ENCODE measurements at regions not wholly inside any gene's neighbourhood (a gene's known extent, or its start where the extent isn't known, plus 50 kb on each side); places are given as distances from the start of the nearest gene placed in this dataset.
A peak's percentile ranks its signal among the peaks of the same experiment; 100 is the strongest.

DNA sequence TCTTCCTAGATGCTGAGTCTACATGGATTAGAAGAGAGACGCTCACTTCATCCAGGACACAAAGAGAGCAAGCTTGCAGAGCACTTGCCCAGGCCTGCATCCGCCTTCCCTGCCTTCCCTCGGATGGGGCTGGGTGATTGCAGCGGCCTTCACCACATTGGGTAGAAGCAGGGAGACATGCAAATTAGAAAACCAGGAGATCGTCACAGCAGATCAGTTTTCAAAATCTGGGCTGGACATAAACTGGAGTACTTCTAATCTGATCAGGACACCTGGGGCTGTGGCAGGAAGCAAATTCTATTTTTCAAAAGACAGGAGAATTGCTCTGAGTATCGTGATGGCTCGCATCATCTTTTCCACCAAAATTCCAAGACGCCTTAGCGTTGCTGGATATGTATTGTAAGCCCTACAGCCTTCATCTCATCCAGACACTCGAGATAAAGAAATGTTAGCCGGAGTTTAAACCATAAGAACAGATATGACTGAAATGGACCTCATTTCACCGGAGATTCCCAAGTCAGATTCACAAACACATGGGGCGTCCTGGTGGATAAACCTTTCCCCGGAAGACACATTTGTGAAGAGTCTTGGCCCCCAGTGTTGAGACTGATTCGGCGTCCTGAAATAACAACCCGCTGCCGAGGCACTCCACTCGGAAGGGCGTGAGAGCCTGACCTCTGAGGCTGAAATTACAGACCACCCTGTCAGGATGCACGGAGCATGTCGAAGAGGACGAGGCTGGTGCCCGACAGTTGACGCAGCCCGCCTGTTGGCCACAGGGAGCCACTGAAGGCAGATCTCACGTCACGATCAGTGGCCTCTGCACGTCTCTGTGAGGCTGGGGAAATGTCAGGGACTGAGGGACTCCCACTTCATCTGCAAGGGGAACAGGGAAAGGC, 91.2 kb upstream of the PARD3 start:
- RAD21 ChIA-PET (ENCODE audit: low non-redundant PET in 1 of 2, low total read pairs in 2 of 2, uncharacterized antibody in 2 of 2, unreplicated experiment in 2 of 2), result no interaction called here
- Histone ChIP-seq H3K9me2 (ENCODE audit: insufficient read depth) (no peaks in the 10 kb centered on the region; the same call in 1 of the 2 replicates), H3K9ac (ENCODE audit: low read length) (no peak overlapping the region), H3K4me3 (replicated peaks in 1 of 2; ENCODE audit: low read depth in 1 of 2, low read length in 2 of 2) (no peak overlapping the region), H3K27me3 (ENCODE audit: insufficient read depth, low read length) (no peaks in the 10 kb centered on the region), H3K4me1 (ENCODE audit: control insufficient read depth in 1 of 2, insufficient read depth in 2 of 2, low read length in 2 of 2) (no peaks in the 10 kb centered on the region; a peak in 1 of 4 replicates), H3K36me3 (ENCODE audit: control insufficient read depth in 1 of 2, insufficient read depth in 2 of 2, low read length in 2 of 2) (no peaks in the 10 kb centered on the region), H2AFZ (ENCODE audit: low read depth, low read length, poor library complexity, severe bottlenecking) (no peak overlapping the region), H3K4me2 (ENCODE audit: low read length) (no peak overlapping the region), H3K79me2 (ENCODE audit: insufficient read depth, low read length) (no peaks in the 10 kb centered on the region), H4K20me1 (ENCODE audit: insufficient read depth) (no peaks in the 10 kb centered on the region), H3K27ac (ENCODE audit: low read depth, low read length) (no peak overlapping the region), H3K9me3 (ENCODE audit: control insufficient read depth in 1 of 2, insufficient read depth in 1 of 2, low read depth in 1 of 2, low read length in 2 of 2) (no peaks in the 10 kb centered on the region)
- CTCF ChIA-PET, result no interaction called here
- TF ChIP-seq SP1 (IDR thresholded peaks at IDR 0.05; ENCODE audit: low read depth) (no peak), SIN3A (IDR thresholded peaks at IDR 0.05; ENCODE audit: low read depth) (no peak), ZFX (IDR thresholded peaks at IDR 0.05) (no peak), CBX3 (IDR thresholded peaks at IDR 0.05; ENCODE audit: low read depth) (no peak), POLR2AphosphoS5 (IDR thresholded peaks at IDR 0.05; ENCODE audit: low read depth, low read length) (no peak), ELF1 (IDR thresholded peaks at IDR 0.05; ENCODE audit: borderline replicate concordance, low read depth) (no peak)
- TF ChIP-seq, protein P1, sequence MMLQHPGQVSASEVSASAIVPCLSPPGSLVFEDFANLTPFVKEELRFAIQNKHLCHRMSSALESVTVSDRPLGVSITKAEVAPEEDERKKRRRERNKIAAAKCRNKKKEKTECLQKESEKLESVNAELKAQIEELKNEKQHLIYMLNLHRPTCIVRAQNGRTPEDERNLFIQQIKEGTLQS (IDR thresholded peaks at IDR 0.05), result no peak
- no peak for DNase-seq (ENCODE audit: low read depth, low spot score)
- ATAC-seq, result 0 out of 2 replicates have a peak, but pooled peaks have one; percentile 30
- BruUV-seq (replicated peaks), result no TSS peak
- intact Hi-C loops (cut with micrococcal nuclease), result no loop called here
- POLR2A ChIA-PET, result no interaction called here

DNA sequence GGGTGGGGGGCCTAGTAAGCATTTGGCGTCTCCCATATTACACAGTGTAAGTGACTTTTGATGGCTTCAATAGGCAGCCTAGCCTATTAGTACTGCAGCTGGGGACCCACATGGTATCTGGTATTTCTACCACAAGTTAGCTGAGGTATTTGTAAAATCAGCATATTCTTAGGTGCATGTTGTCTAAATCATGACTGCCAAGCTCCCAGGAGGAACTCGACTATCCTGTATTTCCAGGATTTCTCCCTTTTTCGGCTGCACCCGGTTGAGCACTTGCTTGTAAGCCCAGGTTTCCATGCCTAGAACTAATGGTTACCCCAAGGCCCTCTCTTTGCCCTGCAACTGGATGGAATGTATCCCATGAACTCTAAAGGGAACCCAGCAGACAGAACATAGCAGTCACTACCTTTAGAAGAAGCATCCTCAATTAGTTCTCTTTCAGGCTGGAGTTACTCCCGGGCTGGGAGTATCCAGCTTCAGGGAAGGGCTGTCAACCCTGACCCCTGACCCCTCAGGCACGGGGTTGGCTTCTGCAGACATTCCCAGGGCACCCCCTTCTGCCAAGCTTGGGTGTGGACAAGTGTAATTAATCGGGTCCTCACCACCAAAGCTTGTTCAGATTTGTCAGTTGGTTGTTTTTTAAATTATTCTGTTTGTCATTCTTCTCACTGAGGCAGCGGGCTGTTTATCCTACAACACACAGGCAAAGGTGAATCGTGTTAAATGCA, 90.3 kb upstream of the PARD3 start:
- DNase-seq (ENCODE audit: low read depth, low spot score) (no peak), ATAC-seq (no peak)
- Histone ChIP-seq H3K9me3 (ENCODE audit: control insufficient read depth in 1 of 2, insufficient read depth in 1 of 2, low read depth in 1 of 2, low read length in 2 of 2) (no peaks in the 10 kb centered on the region), H3K4me2 (ENCODE audit: low read length) (no peak overlapping the region), H3K27me3 (ENCODE audit: insufficient read depth, low read length) (no peaks in the 10 kb centered on the region), H3K9ac (ENCODE audit: low read length) (no peak overlapping the region), H3K4me1 (ENCODE audit: control insufficient read depth in 1 of 2, insufficient read depth in 2 of 2, low read length in 2 of 2) (no peaks in the 10 kb centered on the region; a peak in 1 of 4 replicates), H3K36me3 (ENCODE audit: control insufficient read depth in 1 of 2, insufficient read depth in 2 of 2, low read length in 2 of 2) (no peaks in the 10 kb centered on the region), H3K27ac (ENCODE audit: low read depth, low read length) (no peak overlapping the region), H3K79me2 (ENCODE audit: insufficient read depth, low read length) (no peaks in the 10 kb centered on the region), H3K9me2 (ENCODE audit: insufficient read depth) (no peaks in the 10 kb centered on the region; the same call in 1 of the 2 replicates), H2AFZ (ENCODE audit: low read depth, low read length, poor library complexity, severe bottlenecking) (no peak overlapping the region), H3K4me3 (replicated peaks in 1 of 2; ENCODE audit: low read depth in 1 of 2, low read length in 2 of 2) (no peak overlapping the region), H4K20me1 (ENCODE audit: insufficient read depth) (no peaks in the 10 kb centered on the region)
- ChIA-PET RAD21 (ENCODE audit: low non-redundant PET in 1 of 2, low total read pairs in 2 of 2, uncharacterized antibody in 2 of 2, unreplicated experiment in 2 of 2) (no interaction called here), POLR2A (no interaction called here), CTCF (no interaction called here)
- BruUV-seq (replicated peaks), result no TSS peak
- intact Hi-C loops (cut with micrococcal nuclease), result no loop called here
- TF ChIP-seq, protein P2, sequence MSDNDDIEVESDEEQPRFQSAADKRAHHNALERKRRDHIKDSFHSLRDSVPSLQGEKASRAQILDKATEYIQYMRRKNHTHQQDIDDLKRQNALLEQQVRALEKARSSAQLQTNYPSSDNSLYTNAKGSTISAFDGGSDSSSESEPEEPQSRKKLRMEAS (IDR thresholded peaks at IDR 0.05), result no peak
- TF ChIP-seq EZH2phosphoT487 (IDR thresholded peaks at IDR 0.05; ENCODE audit: borderline replicate concordance) (no peak), POLR2AphosphoS5 (IDR thresholded peaks at IDR 0.05; ENCODE audit: low read depth, low read length) (no peak), POLR2A (IDR thresholded peaks at IDR 0.05; ENCODE audit: borderline replicate concordance, extremely low read depth, insufficient read depth, insufficient read length) (no peak), RAD21 (IDR thresholded peaks at IDR 0.05; ENCODE audit: low read depth) (no peak)
- TF ChIP-seq, protein P3, sequence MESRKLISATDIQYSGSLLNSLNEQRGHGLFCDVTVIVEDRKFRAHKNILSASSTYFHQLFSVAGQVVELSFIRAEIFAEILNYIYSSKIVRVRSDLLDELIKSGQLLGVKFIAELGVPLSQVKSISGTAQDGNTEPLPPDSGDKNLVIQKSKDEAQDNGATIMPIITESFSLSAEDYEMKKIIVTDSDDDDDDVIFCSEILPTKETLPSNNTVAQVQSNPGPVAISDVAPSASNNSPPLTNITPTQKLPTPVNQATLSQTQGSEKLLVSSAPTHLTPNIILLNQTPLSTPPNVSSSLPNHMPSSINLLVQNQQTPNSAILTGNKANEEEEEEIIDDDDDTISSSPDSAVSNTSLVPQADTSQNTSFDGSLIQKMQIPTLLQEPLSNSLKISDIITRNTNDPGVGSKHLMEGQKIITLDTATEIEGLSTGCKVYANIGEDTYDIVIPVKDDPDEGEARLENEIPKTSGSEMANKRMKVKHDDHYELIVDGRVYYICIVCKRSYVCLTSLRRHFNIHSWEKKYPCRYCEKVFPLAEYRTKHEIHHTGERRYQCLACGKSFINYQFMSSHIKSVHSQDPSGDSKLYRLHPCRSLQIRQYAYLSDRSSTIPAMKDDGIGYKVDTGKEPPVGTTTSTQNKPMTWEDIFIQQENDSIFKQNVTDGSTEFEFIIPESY (IDR thresholded peaks at IDR 0.05; ENCODE audit: extremely low read depth, insufficient replicate concordance, low read length), result no peak
- TF ChIP-seq, protein P4, sequence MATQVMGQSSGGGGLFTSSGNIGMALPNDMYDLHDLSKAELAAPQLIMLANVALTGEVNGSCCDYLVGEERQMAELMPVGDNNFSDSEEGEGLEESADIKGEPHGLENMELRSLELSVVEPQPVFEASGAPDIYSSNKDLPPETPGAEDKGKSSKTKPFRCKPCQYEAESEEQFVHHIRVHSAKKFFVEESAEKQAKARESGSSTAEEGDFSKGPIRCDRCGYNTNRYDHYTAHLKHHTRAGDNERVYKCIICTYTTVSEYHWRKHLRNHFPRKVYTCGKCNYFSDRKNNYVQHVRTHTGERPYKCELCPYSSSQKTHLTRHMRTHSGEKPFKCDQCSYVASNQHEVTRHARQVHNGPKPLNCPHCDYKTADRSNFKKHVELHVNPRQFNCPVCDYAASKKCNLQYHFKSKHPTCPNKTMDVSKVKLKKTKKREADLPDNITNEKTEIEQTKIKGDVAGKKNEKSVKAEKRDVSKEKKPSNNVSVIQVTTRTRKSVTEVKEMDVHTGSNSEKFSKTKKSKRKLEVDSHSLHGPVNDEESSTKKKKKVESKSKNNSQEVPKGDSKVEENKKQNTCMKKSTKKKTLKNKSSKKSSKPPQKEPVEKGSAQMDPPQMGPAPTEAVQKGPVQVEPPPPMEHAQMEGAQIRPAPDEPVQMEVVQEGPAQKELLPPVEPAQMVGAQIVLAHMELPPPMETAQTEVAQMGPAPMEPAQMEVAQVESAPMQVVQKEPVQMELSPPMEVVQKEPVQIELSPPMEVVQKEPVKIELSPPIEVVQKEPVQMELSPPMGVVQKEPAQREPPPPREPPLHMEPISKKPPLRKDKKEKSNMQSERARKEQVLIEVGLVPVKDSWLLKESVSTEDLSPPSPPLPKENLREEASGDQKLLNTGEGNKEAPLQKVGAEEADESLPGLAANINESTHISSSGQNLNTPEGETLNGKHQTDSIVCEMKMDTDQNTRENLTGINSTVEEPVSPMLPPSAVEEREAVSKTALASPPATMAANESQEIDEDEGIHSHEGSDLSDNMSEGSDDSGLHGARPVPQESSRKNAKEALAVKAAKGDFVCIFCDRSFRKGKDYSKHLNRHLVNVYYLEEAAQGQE (IDR thresholded peaks at IDR 0.05; ENCODE audit: low read depth), result no peak
